Epithelial cell of esophagus (primary cell): ENCODE measurements at regions not wholly inside any gene's neighbourhood (a gene's known extent, or its start where the extent isn't known, plus 50 kb on each side); places are given as distances from the start of the nearest gene placed in this dataset.

Experiments used
- DNase-seq: peaks from one replicate; pipeline ENCODE4 v3.0.0; 2010; ENCODE audit warnings: low read depth
- H3K4me3 ChIP-seq: 2 replicates; pipeline ENCODE4 v1.5.1; 2011; ENCODE audit warnings: mild to moderate bottlenecking, low read length, control low read depth
- TF ChIP-seq, protein P1 (sequence below): IDR thresholded peaks from 2 replicates; pipeline ENCODE4 v1.5.1; 2011; ENCODE audit warnings: low read depth, mild to moderate bottlenecking, low read length, control low read depth, inconsistent platforms; ENCODE audit not compliant: insufficient read depth; ENCODE audit errors: missing control alignments

DNA sequence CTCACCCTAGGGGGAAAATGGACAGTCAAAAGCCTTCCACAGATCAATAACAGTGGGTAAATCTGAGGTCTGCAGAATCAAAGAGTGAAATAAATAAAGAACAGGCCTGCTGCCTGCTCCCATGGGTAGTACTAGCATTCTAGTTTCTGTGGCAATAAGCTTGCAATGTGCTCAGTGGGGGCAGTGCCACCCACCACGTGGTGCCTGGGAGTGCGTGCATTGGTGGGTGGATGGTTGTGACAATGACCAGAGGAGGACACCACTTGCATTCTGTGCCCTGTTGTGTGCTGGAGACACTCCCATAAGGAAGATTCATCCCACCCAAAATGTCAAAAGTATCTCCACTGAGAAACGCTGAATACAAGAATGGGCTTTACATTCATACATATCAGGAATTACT is 95.5 kb upstream of the NEDD9 start:
- H3K4me3 ChIP-seq: no peak overlapping the region
- TF ChIP-seq, protein P1, sequence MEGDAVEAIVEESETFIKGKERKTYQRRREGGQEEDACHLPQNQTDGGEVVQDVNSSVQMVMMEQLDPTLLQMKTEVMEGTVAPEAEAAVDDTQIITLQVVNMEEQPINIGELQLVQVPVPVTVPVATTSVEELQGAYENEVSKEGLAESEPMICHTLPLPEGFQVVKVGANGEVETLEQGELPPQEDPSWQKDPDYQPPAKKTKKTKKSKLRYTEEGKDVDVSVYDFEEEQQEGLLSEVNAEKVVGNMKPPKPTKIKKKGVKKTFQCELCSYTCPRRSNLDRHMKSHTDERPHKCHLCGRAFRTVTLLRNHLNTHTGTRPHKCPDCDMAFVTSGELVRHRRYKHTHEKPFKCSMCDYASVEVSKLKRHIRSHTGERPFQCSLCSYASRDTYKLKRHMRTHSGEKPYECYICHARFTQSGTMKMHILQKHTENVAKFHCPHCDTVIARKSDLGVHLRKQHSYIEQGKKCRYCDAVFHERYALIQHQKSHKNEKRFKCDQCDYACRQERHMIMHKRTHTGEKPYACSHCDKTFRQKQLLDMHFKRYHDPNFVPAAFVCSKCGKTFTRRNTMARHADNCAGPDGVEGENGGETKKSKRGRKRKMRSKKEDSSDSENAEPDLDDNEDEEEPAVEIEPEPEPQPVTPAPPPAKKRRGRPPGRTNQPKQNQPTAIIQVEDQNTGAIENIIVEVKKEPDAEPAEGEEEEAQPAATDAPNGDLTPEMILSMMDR: no peak
- DNase-seq: no peak

DNA sequence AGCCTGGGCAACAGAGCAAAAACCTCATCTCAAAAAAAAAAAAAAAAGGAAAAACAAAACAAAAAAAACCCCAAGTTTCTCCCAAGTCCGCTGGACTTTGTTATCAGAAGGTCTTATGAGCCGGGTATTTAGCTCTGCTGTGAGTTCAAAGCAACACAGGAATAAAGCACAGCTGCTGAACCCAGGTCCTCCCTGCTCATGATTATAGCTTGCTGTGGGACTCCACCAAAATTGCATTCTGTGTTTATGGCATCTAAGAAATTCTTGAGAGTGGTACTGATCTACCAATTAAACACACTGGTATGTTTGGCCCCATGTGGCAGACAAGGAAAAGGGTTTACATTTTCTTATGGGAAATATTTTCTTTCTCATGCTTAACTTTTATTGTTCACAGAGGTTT is 93.6 kb upstream of the NEDD9 start:
- no peak for DNase-seq
- TF ChIP-seq, protein P1: no peak
- no peak overlapping the region for H3K4me3 ChIP-seq

DNA sequence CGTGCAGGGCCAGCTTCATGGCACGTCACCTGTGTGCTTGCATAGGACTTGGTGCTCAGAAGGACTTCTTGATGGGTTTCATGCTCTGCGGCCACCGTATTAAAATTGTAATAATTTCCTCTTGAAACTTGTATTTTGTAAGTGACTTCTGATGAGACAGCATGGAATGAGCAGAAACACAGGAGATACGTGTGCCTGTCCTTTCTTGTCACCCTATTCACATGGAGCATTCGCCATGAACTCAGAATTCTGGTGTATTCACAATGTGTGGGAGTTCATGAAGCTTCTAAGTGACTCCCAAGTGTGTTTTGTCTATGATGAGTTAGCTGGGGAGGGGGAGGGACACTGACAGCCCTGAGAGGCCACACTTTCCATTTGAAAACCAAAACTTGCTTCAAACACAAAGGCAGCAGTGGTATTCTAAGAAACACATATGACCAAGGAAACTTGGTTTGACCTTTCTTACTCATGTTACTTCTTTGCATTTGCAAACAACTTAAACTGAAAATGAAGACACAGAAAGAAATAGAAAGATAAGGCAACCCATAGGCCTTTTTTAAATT is 92.1 kb upstream of the NEDD9 start:
- no peak overlapping the region for H3K4me3 ChIP-seq
- TF ChIP-seq, protein P1: no peak
- no peak for DNase-seq

DNA sequence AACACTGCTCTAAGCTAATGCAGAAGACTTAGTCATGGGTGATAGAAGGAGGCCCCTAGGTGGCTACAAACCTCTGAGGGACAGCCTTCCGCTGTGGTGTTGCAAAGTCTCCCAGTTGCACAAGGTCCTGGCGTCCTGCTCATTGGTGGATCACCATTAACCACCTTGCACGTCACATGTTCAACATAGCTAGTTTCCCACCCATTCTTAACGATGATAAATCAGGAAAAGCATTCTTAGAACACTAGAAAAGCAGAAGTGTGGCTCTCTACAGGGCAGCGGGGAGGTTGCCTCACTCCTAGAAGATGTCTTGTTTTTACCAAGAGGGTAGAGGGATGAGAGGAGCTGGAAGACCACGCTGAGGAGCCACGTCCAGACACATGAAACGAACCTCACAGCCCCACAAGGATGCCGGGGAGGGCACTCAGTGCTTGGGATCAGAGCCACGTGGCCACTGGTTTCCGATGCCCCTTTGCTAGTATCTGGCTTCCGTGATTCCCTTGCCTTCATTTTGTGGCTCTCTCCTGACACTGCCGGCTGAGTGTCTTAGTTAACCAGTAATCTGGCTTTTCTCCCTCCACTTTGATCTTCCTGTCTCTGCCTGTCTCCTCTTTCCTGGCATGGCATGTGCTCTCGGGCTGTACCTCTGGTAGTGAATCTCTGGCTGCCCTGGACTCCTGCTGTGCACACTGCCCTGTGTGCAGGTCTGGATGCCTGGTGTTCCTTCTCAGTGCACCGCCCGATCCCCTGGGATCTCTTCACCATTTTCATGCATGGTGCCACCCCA is 91.4 kb upstream of the NEDD9 start:
- TF ChIP-seq, protein P1: no peak
- H3K4me3 ChIP-seq: no peak overlapping the region
- no peak for DNase-seq

DNA sequence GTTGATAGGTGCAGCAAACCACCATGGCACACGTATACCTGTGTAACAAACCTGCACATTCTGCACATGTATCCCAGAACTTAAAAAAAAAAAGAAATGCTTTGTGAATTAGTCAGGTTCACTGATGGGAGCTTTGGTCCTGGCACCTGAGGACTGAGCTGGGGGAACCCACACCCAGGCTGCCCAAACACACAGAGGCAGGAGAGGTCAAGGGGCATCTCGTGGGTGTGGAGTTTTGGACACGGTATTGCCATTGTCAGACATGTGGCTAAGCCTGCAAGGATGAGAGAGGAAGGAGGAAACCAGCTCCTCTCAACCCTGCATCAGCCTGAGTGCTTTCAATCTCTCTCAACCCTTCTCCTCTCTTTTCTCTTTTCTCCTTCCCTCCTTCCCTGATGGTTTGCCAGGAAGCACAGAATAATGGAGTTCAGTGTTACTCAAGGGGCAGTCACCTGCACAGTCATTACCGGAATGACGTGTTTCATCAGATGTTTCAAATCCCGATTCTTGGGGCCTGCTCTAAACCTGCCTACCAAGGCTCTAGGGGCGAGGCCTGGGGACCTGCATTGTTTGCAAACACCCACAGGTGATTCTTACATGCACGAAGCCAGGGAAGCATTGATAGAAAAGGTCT is 89.9 kb upstream of the NEDD9 start:
- DNase-seq: peak; percentile 78
- TF ChIP-seq, protein P1: no peak

DNA sequence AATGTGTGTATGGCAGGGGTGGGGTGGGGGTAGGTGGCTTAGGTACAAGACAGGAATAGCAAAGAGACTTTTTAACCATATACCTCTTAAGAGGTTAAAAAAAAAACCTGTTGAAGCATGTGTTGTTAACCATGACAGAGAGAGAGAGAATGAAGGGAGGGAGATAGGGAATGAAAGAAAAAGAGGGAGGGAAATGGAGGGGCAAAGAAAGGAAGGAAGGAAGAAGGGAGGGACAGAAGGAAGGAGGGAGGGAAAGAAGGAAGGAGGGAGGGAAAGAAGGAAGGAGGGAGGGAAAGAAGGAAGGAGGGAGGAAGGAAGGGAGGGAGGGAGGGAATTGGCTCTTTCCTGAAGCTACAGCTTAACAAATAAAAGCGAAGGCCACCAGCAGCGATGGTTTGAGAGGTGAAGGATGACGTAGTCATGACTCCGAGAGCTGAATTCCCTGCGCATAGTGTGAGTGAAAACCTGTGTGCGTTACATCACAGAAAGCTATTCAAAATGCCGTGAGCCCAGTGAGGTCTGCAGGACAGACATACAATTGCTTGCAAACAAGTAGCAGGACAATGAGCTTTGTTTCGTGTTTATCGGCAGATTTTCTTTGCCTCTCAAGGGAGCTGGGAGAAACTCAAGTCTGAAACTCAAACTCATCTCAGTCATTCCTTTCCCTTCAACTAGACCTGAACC is 88.6 kb upstream of the NEDD9 start:
- TF ChIP-seq, protein P1: no peak
- H3K4me3 ChIP-seq: no peak overlapping the region
- no peak for DNase-seq

More for the DNA sequence above, 89.9 kb upstream of the NEDD9 start:
- H3K4me3 ChIP-seq: no peak overlapping the region
